Endodermal cell (in vitro differentiated cells): ENCODE measurements at regions not wholly inside any gene's neighbourhood (a gene's known extent, or its start where the extent isn't known, plus 50 kb on each side); places are given as distances from the start of the nearest gene placed in this dataset.

ENCODE experiments used
- DNase-seq: peaks from one replicate; pipeline ENCODE4 v3.0.0-alpha.2; 2017
- H3K27ac ChIP-seq: 2 replicates; pipeline ENCODE4 v1.5.1; 2013; ENCODE audit warnings: mild to moderate bottlenecking, low read depth, low read length, moderate library complexity
- H3K27me3 ChIP-seq: 2 replicates; pipeline ENCODE4 v1.6.1; 2013; ENCODE audit warnings: mild to moderate bottlenecking, low read length, moderate library complexity; ENCODE audit not compliant: insufficient read depth, control insufficient read depth, poor library complexity, severe bottlenecking
- H3K36me3 ChIP-seq: 2 replicates; pipeline ENCODE4 v1.7.0; 2013; ENCODE audit warnings: mild to moderate bottlenecking, low read length, moderate library complexity; ENCODE audit not compliant: control insufficient read depth, insufficient read depth
- H3K4me1 ChIP-seq: one replicate; pipeline ENCODE4 v1.7.0; 2013; ENCODE audit warnings: low read length; ENCODE audit not compliant: control insufficient read depth, insufficient read depth
- H3K4me3 ChIP-seq: 2 replicates; pipeline ENCODE4 v1.5.1; 2013; ENCODE audit warnings: mild to moderate bottlenecking, low read length, moderate library complexity
- H3K9ac ChIP-seq: 2 replicates; pipeline ENCODE4 v1.6.1; 2013; ENCODE audit warnings: mild to moderate bottlenecking, low read length, moderate library complexity; ENCODE audit not compliant: poor library complexity, severe bottlenecking; ENCODE audit errors: extremely low read depth
- H3K9me3 ChIP-seq: 2 replicates; pipeline ENCODE4 v1.6.1; 2013; ENCODE audit warnings: mild to moderate bottlenecking, low read length, moderate library complexity; ENCODE audit not compliant: control insufficient read depth
- H3K27ac Mint-ChIP-seq: 2 replicates; pipeline ENCODE4 v1.8.0; 2020; ENCODE audit warnings: mixed read lengths
- H3K27me3 Mint-ChIP-seq: 2 replicates; pipeline ENCODE4 v1.8.0; 2021; ENCODE audit warnings: mild to moderate bottlenecking, mixed read lengths; ENCODE audit not compliant: insufficient read depth
- H3K36me3 Mint-ChIP-seq: 2 replicates; pipeline ENCODE4 v1.8.0; 2020; ENCODE audit warnings: low read depth, mixed read lengths
- H3K4me1 Mint-ChIP-seq: 2 replicates; pipeline ENCODE4 v1.8.0; 2020; ENCODE audit warnings: mixed read lengths
- H3K4me3 Mint-ChIP-seq: 2 replicates; pipeline ENCODE4 v1.8.0; 2020; ENCODE audit warnings: mild to moderate bottlenecking, moderate library complexity, mixed read lengths
- H3K9me3 Mint-ChIP-seq: 2 replicates; pipeline ENCODE4 v1.8.0; 2020; ENCODE audit warnings: mild to moderate bottlenecking, mixed read lengths
- WGBS, 2 experiments: methylation state at CpG; one replicate each; pipeline versions ENCODE4 v1.1.5 to v1.1.7; 2013; ENCODE audit warnings: missing lambda C conversion rate in 2 of 2, mixed read lengths in 1 of 2; ENCODE audit not compliant: insufficient coverage in 1 of 2, insufficient read length in 1 of 2; 5-methylcytosine and 5-hydroxymethylcytosine counted together
- TF ChIP-seq, protein P1 (sequence below): fragments of 200-600 bp; sonication (generic); conservative IDR thresholded peaks from 2 replicates; pipeline ENCODE4 v1.5.0; 2021; ENCODE audit warnings: antibody characterized with exemption, mild to moderate bottlenecking

DNA sequence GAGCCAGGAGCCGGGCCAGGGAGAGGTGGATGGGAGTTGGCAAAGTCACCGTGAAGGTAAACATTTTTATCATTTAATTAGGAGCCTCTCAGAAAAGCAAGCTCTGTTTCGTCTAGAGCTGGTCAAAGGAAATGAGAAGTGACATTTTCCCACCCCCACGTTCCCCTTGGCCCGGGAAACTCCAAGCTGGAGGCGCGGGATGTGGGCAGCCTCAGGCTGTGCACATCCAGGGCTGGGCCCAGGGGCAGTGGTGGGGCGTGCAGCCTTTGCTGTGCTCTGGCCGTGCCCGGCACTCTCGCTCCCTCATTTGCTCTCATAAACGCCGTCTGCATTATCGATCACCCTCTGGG, 135.6 kb upstream of the RET start:
- Mint-ChIP-seq H3K27me3 (peaks cover 5% of the 10 kb centered on the region), H3K9me3 (no peaks in the 10 kb centered on the region), H3K27ac (no peak overlapping the region), H3K4me3 (no peak overlapping the region), H3K36me3 (no peaks in the 10 kb centered on the region), H3K4me1 (peaks cover 10% of the 10 kb centered on the region)
- 88 to 89% methylated on average over 13 to 14 of the region's 14 CpGs for WGBS, 2 experiments
- no peaks in the 10 kb centered on the region for H3K4me1 ChIP-seq
- TF ChIP-seq, protein P1, sequence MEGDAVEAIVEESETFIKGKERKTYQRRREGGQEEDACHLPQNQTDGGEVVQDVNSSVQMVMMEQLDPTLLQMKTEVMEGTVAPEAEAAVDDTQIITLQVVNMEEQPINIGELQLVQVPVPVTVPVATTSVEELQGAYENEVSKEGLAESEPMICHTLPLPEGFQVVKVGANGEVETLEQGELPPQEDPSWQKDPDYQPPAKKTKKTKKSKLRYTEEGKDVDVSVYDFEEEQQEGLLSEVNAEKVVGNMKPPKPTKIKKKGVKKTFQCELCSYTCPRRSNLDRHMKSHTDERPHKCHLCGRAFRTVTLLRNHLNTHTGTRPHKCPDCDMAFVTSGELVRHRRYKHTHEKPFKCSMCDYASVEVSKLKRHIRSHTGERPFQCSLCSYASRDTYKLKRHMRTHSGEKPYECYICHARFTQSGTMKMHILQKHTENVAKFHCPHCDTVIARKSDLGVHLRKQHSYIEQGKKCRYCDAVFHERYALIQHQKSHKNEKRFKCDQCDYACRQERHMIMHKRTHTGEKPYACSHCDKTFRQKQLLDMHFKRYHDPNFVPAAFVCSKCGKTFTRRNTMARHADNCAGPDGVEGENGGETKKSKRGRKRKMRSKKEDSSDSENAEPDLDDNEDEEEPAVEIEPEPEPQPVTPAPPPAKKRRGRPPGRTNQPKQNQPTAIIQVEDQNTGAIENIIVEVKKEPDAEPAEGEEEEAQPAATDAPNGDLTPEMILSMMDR: no peak
- no peak overlapping the region for H3K4me3 ChIP-seq
- no peaks in the 10 kb centered on the region for H3K27me3 ChIP-seq
- no peak for DNase-seq
- no peak overlapping the region for H3K9ac ChIP-seq
- no peaks in the 10 kb centered on the region for H3K36me3 ChIP-seq
- H3K27ac ChIP-seq: no peak overlapping the region
- H3K9me3 ChIP-seq: no peaks in the 10 kb centered on the region

DNA sequence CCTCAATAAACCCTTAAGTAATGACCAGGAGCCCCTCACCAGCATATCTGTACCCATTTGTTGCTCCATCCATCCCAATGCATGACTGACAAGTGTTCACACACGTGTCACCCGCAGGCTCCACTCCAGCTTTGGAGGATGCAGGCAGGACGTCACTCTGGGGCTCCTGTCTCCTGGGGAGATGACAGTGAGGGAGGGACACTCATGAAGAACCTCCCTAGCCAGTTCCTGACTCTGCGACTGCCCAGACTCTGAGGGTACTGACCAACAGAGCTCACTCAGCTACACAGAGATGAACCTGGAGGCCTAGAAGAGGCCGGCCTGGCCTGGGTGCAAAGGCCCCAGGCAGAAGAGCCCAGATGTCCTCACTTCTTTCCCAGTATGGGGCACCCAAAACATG, 135.1 kb upstream of the RET start:
- Mint-ChIP-seq H3K9me3 (no peaks in the 10 kb centered on the region), H3K4me3 (no peak overlapping the region), H3K36me3 (no peaks in the 10 kb centered on the region), H3K4me1 (peaks cover 10% of the 10 kb centered on the region), H3K27ac (no peak overlapping the region), H3K27me3 (no peaks in the 10 kb centered on the region)
- no peaks in the 10 kb centered on the region for H3K36me3 ChIP-seq
- H3K27me3 ChIP-seq: no peaks in the 10 kb centered on the region
- H3K4me1 ChIP-seq: no peaks in the 10 kb centered on the region
- H3K4me3 ChIP-seq: no peak overlapping the region
- 90% methylated on average over 5 of the region's 5 CpGs; no CpG with 5 or more reads in 1 of the 2 experiments for WGBS, 2 experiments
- no peak overlapping the region for H3K9ac ChIP-seq
- no peak for DNase-seq
- TF ChIP-seq, protein P1: no peak
- H3K9me3 ChIP-seq: no peaks in the 10 kb centered on the region
- no peak overlapping the region for H3K27ac ChIP-seq

DNA sequence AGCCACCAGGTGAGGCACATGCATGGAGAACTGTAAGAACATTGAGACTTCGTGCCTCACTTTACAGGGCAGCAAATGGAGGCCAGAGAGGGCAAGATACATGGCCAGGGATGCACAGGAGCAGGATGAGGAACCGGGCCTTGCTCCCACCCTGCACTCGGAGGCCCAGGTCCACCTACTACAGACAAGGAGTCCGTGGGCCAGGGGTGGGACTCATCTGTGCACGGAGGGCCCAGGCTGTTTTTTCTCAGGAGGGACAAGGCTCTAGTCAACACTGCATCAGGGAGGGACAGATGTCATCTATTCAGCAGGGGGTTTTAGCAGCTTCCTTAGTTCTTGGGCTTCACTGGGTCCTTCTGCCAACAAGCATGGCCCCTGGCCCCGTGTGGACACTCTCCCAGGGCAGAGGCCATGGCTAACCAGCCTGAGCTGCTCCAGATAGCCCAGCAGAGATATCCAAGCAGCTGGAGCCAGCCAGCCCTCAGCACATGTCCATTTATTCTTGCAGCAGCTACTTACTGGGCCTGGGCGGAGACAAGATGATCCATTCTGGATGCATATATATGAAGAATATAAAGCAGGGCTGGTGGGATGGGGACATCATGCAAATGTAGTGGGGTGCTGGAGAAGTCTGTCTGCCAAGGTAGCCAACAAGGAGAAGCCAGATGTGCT, 134.5 kb upstream of the RET start:
- Mint-ChIP-seq H3K36me3 (no peaks in the 10 kb centered on the region), H3K4me1 (peaks cover 10% of the 10 kb centered on the region), H3K27ac (no peak overlapping the region), H3K9me3 (no peaks in the 10 kb centered on the region), H3K27me3 (no peaks in the 10 kb centered on the region), H3K4me3 (no peak overlapping the region)
- no peaks in the 10 kb centered on the region for H3K9me3 ChIP-seq
- no peak overlapping the region for H3K9ac ChIP-seq
- no peak for DNase-seq
- TF ChIP-seq, protein P1: no peak
- H3K4me3 ChIP-seq: no peak overlapping the region
- no peaks in the 10 kb centered on the region for H3K4me1 ChIP-seq
- no peaks in the 10 kb centered on the region for H3K27me3 ChIP-seq
- no peak overlapping the region for H3K27ac ChIP-seq
- WGBS, 2 experiments: 76 to 90% methylated on average over 4 to 7 of the region's 7 CpGs
- no peaks in the 10 kb centered on the region for H3K36me3 ChIP-seq
